Lower leg skin (tissue), 3 donors: ENCODE measurements at regions not wholly inside any gene's neighbourhood (a gene's known extent, or its start where the extent isn't known, plus 50 kb on each side); places are given as distances from the start of the nearest gene placed in this dataset.

Experiments used
- CTCF ChIP-seq, 3 donors: fragments of 450-650 bp; IDR thresholded peaks; one replicate each; pipeline ENCODE4 v1.5.1; 2016; ENCODE audit warnings: antibody characterized with exemption in 3 of 3, mild to moderate bottlenecking in 3 of 3, moderate library complexity in 2 of 3
- POLR2A ChIP-seq, 2 donors: fragments of 450-650 bp; IDR thresholded peaks; one replicate each; pipeline ENCODE4 v1.6.1; 2016 to 2017; ENCODE audit warnings: antibody characterized with exemption in 2 of 2, mild to moderate bottlenecking in 1 of 2, moderate library complexity in 1 of 2

GRCh38 chr18:2086439-2086838 is 484.9 kb downstream of the METTL4 start:
- TF ChIP-seq CTCF (IDR thresholded peaks at IDR 0.05) (no peak), POLR2A (IDR thresholded peaks at IDR 0.05) (no peak)
